ENCODE measurements at regions not wholly inside any gene's neighbourhood (a gene's known extent, or its start where the extent isn't known, plus 50 kb on each side); places are given as distances from the start of the nearest gene placed in this dataset.
A peak's percentile ranks its signal among the peaks of the same experiment; 100 is the strongest.

DNA sequence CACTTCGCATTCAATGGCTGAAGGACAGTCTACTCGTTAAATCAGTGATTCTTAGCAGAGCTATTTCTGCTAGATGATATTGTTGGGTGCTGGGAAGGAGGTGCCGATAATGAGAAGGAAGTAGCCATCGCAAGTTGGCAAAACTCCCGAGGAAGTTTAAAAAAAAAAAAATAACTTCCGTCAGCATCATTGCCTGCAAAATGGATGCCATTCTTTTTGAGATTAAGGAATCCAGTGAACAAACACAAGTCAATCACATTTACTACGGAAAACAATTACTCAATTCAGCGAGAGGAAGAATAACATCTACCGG is 74.4 kb upstream of the SFMBT2 start:
- H3K4me1 ChIP-seq (ENCODE audit: control insufficient read depth in 1 of 2, insufficient read depth in 2 of 2, low read depth in 1 of 2, low read length in 1 of 2) = peaks cover 0 to 5% of the 10 kb centered on the region in 2 experiments; a peak in 1 of 4 replicates
- no peaks in the 10 kb centered on the region for H3K9me3 ChIP-seq
- H3K9ac ChIP-seq = no peak overlapping the region
- H3F3A ChIP-seq (replicated peaks; ENCODE audit: insufficient read depth) = no peaks in the 10 kb centered on the region
- no peaks in the 10 kb centered on the region for H3K36me3 ChIP-seq (replicated peaks in 1 of 2; ENCODE audit: control insufficient read depth in 1 of 2, insufficient read depth in 2 of 2, low read length in 1 of 2)
- ChIA-PET POLR2A (no interaction called here), CTCF (interaction anchor here (1.0 kb wide), 1 partner anchor 24 kb away, joined by 3 read pairs; no protein-coding TSS in a partner anchor)
- no peaks in the 10 kb centered on the region for H3K9me2 ChIP-seq
- H3K4me2 ChIP-seq = 0 out of 2 replicates have a peak overlapping the region, but pooled peaks have one; percentile 47
- no peak for TF ChIP-seq EP300 (IDR thresholded peaks at IDR 0.05; ENCODE audit: borderline replicate concordance in 1 of 2, low read depth in 1 of 2, low read length in 1 of 2)
- TF ChIP-seq SIN3A (IDR thresholded peaks at IDR 0.05; ENCODE audit: borderline replicate concordance, low read depth, low read length) = no peak
- TF ChIP-seq RFX5 (IDR thresholded peaks at IDR 0.05; ENCODE audit: low read length) = no peak
- TF ChIP-seq EZH2phosphoT487 (IDR thresholded peaks at IDR 0.05; ENCODE audit: borderline replicate concordance, low read depth) = no peak
- no peak for TF ChIP-seq TCF12 (IDR thresholded peaks at IDR 0.05)
- TF ChIP-seq, protein P1, sequence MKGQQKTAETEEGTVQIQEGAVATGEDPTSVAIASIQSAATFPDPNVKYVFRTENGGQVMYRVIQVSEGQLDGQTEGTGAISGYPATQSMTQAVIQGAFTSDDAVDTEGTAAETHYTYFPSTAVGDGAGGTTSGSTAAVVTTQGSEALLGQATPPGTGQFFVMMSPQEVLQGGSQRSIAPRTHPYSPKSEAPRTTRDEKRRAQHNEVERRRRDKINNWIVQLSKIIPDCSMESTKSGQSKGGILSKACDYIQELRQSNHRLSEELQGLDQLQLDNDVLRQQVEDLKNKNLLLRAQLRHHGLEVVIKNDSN (IDR thresholded peaks at IDR 0.05; ENCODE audit: borderline replicate concordance, low read depth) = no peak
- TF ChIP-seq RAD21 (IDR thresholded peaks at IDR 0.05; ENCODE audit: low read length) = no peak
- TF ChIP-seq, protein P2, sequence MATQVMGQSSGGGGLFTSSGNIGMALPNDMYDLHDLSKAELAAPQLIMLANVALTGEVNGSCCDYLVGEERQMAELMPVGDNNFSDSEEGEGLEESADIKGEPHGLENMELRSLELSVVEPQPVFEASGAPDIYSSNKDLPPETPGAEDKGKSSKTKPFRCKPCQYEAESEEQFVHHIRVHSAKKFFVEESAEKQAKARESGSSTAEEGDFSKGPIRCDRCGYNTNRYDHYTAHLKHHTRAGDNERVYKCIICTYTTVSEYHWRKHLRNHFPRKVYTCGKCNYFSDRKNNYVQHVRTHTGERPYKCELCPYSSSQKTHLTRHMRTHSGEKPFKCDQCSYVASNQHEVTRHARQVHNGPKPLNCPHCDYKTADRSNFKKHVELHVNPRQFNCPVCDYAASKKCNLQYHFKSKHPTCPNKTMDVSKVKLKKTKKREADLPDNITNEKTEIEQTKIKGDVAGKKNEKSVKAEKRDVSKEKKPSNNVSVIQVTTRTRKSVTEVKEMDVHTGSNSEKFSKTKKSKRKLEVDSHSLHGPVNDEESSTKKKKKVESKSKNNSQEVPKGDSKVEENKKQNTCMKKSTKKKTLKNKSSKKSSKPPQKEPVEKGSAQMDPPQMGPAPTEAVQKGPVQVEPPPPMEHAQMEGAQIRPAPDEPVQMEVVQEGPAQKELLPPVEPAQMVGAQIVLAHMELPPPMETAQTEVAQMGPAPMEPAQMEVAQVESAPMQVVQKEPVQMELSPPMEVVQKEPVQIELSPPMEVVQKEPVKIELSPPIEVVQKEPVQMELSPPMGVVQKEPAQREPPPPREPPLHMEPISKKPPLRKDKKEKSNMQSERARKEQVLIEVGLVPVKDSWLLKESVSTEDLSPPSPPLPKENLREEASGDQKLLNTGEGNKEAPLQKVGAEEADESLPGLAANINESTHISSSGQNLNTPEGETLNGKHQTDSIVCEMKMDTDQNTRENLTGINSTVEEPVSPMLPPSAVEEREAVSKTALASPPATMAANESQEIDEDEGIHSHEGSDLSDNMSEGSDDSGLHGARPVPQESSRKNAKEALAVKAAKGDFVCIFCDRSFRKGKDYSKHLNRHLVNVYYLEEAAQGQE (IDR thresholded peaks at IDR 0.05; ENCODE audit: low read depth, low read length) = no peak
- no peak for TF ChIP-seq YY1 (IDR thresholded peaks at IDR 0.05; ENCODE audit: low read depth)
- TF ChIP-seq SMC3 (IDR thresholded peaks at IDR 0.05; ENCODE audit: low read depth, low read length) = no peak
- TF ChIP-seq, protein P3, sequence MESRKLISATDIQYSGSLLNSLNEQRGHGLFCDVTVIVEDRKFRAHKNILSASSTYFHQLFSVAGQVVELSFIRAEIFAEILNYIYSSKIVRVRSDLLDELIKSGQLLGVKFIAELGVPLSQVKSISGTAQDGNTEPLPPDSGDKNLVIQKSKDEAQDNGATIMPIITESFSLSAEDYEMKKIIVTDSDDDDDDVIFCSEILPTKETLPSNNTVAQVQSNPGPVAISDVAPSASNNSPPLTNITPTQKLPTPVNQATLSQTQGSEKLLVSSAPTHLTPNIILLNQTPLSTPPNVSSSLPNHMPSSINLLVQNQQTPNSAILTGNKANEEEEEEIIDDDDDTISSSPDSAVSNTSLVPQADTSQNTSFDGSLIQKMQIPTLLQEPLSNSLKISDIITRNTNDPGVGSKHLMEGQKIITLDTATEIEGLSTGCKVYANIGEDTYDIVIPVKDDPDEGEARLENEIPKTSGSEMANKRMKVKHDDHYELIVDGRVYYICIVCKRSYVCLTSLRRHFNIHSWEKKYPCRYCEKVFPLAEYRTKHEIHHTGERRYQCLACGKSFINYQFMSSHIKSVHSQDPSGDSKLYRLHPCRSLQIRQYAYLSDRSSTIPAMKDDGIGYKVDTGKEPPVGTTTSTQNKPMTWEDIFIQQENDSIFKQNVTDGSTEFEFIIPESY (IDR thresholded peaks at IDR 0.05; ENCODE audit: borderline replicate concordance, low read depth) = no peak
- no peak for TF ChIP-seq NFIC (IDR thresholded peaks at IDR 0.05; ENCODE audit: borderline replicate concordance)
- H2AFZ ChIP-seq (ENCODE audit: low read depth) = no peak overlapping the region
- DNase-seq = no peak
- H3K4me3 ChIP-seq (ENCODE audit: low read depth in 2 of 2, low read length in 1 of 2) = peak overlapping the region; percentile 14 to 19; a peak in 3 of 4 replicates
- no peaks in the 10 kb centered on the region for H4K20me1 ChIP-seq (ENCODE audit: insufficient read depth)
- H3K27me3 ChIP-seq (ENCODE audit: insufficient read depth) = no peaks in the 10 kb centered on the region
- H3K27ac ChIP-seq (ENCODE audit: low read depth in 2 of 2, low read length in 1 of 2) = no peak overlapping the region
- no peaks in the 10 kb centered on the region for H3K79me2 ChIP-seq (ENCODE audit: insufficient read depth)
- WGBS (ENCODE audit: low lambda C conversion rate) = 21% methylated on average over 9 of the region's 9 CpGs

Data from SK-N-SH (cell line).